ENCODE measurements at regions not wholly inside any gene's neighbourhood (a gene's known extent, or its start where the extent isn't known, plus 50 kb on each side); places are given as distances from the start of the nearest gene placed in this dataset.
"Not testable (repeated sequence)": the region's sequence is repeated elsewhere in the genome, so short reads cannot be mapped to it uniquely, and the experiment has no call there.

DNA sequence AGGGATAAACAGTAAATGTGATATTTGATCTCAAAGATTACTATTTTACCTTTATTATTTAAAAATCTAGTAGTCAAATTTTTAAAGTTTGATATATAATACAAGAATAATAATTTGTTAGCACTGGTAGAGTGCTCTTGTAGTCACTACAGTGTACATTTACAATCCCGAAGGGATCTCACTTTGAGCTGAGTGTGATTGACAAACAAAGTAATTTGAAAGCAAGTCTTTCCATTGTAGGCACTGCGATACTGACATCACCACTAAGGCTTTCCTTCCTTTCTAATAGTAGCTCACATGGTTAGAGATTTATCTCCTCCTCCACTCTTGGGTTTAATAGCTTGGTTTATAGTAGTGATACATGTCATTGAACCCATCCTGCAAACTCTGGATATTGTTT, 280.6 kb downstream of the PARM1 start:
- TF ChIP-seq, protein P1, sequence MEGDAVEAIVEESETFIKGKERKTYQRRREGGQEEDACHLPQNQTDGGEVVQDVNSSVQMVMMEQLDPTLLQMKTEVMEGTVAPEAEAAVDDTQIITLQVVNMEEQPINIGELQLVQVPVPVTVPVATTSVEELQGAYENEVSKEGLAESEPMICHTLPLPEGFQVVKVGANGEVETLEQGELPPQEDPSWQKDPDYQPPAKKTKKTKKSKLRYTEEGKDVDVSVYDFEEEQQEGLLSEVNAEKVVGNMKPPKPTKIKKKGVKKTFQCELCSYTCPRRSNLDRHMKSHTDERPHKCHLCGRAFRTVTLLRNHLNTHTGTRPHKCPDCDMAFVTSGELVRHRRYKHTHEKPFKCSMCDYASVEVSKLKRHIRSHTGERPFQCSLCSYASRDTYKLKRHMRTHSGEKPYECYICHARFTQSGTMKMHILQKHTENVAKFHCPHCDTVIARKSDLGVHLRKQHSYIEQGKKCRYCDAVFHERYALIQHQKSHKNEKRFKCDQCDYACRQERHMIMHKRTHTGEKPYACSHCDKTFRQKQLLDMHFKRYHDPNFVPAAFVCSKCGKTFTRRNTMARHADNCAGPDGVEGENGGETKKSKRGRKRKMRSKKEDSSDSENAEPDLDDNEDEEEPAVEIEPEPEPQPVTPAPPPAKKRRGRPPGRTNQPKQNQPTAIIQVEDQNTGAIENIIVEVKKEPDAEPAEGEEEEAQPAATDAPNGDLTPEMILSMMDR (conservative IDR thresholded peaks at IDR 0.05), result no peak
- H3K27ac ChIP-seq, result no peak overlapping the region

DNA sequence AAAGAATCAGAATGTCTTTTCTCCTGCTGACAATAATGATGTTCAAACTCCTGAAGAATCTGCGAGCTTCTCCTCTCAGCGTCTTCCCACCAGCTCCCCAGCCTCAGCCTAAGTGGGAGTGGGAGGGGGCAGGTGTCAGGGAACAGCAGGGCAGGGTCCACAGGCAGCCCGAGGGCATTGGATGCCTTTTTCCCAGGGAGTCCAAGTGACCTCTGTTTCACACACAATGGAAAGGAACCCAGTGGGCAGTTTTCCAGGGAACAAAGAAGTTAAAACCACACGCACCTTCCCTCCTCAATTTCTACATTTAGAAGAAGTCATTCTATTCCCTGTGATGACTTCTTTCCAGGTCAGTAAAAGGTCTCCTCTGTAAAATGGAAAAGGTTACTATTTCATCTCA, 278.5 kb downstream of the PARM1 start:
- H3K27ac ChIP-seq, result no peak overlapping the region
- TF ChIP-seq, protein P1 (conservative IDR thresholded peaks at IDR 0.05), result no peak

DNA sequence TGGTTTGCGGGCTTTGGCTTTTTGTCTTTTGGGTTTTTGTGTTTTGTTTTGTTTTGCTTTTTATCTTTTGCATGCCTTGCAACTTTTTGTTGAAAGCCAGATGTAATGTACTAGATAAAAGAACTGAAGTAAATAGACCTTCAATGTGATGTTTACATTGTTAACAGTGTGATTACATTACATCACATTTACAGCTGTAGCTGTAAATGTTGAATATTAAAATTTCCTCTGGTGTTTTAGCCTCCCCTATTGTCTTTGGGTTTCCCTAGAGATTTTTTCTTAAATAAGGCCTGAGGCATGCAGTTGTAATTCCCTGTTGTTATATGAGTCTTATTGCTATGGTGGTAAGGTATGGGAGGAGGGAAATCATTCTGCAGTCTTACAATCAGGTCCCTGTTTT, 275.0 kb downstream of the PARM1 start:
- TF ChIP-seq, protein P1 (conservative IDR thresholded peaks at IDR 0.05), result no peak
- H3K27ac ChIP-seq, result no peak overlapping the region

DNA sequence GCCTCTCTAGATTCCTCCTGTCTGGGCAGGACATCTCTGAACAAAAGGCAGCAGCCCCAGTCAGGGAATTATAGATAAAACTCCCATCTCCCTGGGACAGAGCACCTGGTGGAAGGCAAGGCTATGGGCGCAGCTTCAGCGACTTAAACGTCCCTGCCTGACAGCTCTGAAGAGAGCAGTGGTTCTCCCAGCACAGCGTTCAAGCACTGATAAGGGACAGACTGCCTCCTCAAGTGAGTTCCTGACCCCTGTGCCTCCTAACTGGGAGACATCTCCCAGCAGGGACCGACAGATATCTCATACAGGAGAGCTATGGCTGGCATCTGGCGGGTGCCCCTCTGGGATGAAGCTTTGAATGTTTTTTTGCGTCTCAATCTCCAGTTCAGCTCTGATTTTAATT, 262.2 kb downstream of the PARM1 start:
- no peak overlapping the region for H3K27ac ChIP-seq
- TF ChIP-seq, protein P1 (conservative IDR thresholded peaks at IDR 0.05), result no peak

DNA sequence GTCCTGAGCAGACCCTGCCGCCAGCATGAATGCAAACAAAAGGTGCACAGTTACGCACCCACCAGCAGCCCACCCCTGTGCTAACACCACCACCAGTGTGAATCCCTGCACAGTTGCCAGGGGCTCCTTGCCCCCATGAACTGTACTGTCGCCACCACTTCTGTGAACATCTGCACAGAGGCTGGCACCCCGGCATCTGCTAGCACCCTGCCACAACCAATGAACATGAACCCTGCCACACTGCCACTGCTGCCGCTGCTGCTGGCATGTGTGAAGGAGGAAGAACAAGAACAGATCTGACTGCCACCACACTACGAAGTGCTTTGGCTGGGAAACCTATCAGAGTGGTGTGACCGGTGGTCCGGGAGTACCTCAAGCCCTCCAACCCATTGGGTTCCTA, 261.3 kb downstream of the PARM1 start:
- TF ChIP-seq, protein P1 (conservative IDR thresholded peaks at IDR 0.05), result no peak

DNA sequence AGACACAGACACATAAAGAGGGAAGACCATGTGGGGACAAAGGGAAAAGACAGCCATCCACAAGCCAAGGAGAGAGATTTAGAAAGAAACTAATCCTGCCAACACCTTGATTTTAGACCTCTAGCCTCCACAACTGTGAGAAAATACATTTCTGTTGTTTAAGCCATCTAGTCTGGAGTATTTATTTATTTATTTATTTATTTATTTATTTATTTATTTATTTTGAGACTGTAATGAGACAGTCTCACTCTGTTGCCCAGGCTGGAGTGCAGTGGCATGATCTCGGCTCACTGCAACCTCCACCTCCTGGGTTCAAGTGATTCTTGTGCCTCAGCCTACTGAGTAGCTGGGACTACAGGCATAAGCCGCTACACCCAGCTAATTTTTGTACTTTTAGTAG, 259.3 kb downstream of the PARM1 start:
- H3K27ac ChIP-seq, result not testable (repeated sequence)

More for the DNA sequence above, 261.3 kb downstream of the PARM1 start:
- no peak overlapping the region for H3K27ac ChIP-seq

DNA sequence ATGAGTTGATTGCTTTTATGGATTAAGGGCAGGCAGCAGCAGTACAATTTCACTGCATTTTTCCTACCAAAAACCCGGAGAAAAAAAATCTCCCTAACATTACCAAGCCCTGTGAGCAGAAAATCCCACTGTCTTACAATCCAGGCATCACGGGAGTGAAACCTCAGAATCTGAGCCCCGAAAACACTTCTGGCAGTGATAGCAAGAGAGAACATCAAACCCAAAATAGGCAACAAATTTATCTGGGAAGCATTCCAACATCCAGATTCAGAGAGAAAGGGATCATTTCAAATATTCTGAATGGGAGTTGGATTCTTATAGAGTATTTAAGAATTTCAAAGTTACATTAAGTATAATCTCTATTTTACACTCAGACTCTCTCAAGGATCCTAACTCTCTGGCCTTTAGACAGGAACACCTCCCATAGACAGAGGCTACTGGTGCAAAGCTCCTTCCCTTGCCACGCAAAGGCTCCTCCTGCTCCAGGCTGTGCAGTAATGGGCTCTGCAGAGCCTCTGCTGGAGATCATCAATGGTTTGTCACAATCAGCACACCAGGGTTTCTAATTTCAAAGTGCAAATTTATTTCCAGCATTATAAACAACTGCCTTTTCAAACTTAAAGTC, 256.9 kb downstream of the PARM1 start:
- no peak overlapping the region for H3K27ac ChIP-seq
- TF ChIP-seq, protein P1 (conservative IDR thresholded peaks at IDR 0.05), result no peak

All from VCaP (cell line).